DND-41 (cell line): ENCODE measurements at regions not wholly inside any gene's neighbourhood (a gene's known extent, or its start where the extent isn't known, plus 50 kb on each side); places are given as distances from the start of the nearest gene placed in this dataset.

Experiments used
- ATAC-seq: fragments of 200-7000 bp; cut with Tn5 transposase; 3 replicates; pipeline ENCODE4 v1.9.1; 2021; ENCODE audit warnings: low read depth; ENCODE audit not compliant: insufficient read depth
- DNase-seq: peaks from one replicate; pipeline ENCODE4 v3.0.0-alpha.2; 2020
- H2AFZ ChIP-seq: 2 replicates; pipeline ENCODE4 v1.6.0; 2012; ENCODE audit warnings: low read depth, low read length
- H3K27ac ChIP-seq: 2 replicates; pipeline ENCODE4 v1.5.1; 2012; ENCODE audit warnings: low read length, inconsistent platforms
- H3K27me3 ChIP-seq: fragments of 200-600 bp; sonication (generic); 2 replicates; pipeline ENCODE4 v1.6.0; 2012; ENCODE audit warnings: low read length, mild to moderate bottlenecking, inconsistent platforms; ENCODE audit not compliant: insufficient read depth, poor library complexity
- H3K36me3 ChIP-seq: 2 replicates; pipeline ENCODE4 v1.5.1; 2012; ENCODE audit warnings: low read length, inconsistent platforms; ENCODE audit not compliant: insufficient read depth
- H3K4me1 ChIP-seq: 2 replicates; pipeline ENCODE4 v1.5.1; 2012; ENCODE audit warnings: mild to moderate bottlenecking, low read length; ENCODE audit not compliant: insufficient read depth
- H3K4me2 ChIP-seq: 2 replicates; pipeline ENCODE4 v1.6.0; 2012; ENCODE audit warnings: mild to moderate bottlenecking, moderate library complexity, low read length, inconsistent platforms; ENCODE audit not compliant: insufficient read depth
- H3K4me3 ChIP-seq, 2 experiments: fragments of 200-600 bp in 1 of 2; shearing (Covaris generic) in 1 of 2; 2 replicates each; pipeline ENCODE4 v1.5.1; 2012 to 2016; ENCODE audit warnings: inconsistent platforms in 2 of 2, low read length in 2 of 2, mild to moderate bottlenecking in 2 of 2, low read depth in 1 of 2, moderate library complexity in 1 of 2
- H3K79me2 ChIP-seq: 2 replicates; pipeline ENCODE4 v1.6.0; 2012; ENCODE audit warnings: low read length, inconsistent platforms; ENCODE audit not compliant: insufficient read depth
- H3K9ac ChIP-seq: 2 replicates; pipeline ENCODE4 v1.6.0; 2012; ENCODE audit warnings: low read depth, mild to moderate bottlenecking, inconsistent platforms, low read length, moderate library complexity
- H3K9me3 ChIP-seq: 2 replicates; pipeline ENCODE4 v1.5.1; 2012; ENCODE audit warnings: low read length, moderate library complexity, mild to moderate bottlenecking, inconsistent platforms; ENCODE audit not compliant: insufficient read depth, severe bottlenecking
- H4K20me1 ChIP-seq: 2 replicates; pipeline ENCODE4 v1.6.0; 2012; ENCODE audit warnings: low read length; ENCODE audit not compliant: insufficient read depth
- EZH2 ChIP-seq: IDR thresholded peaks from 3 replicates; pipeline ENCODE4 v1.6.1; 2012; ENCODE audit warnings: borderline replicate concordance, low read depth, mild to moderate bottlenecking, moderate library complexity, low read length, inconsistent platforms; ENCODE audit not compliant: severe bottlenecking
- TF ChIP-seq, protein P1 (sequence below): IDR thresholded peaks from 2 replicates; pipeline ENCODE4 v1.5.1; 2012; ENCODE audit warnings: borderline replicate concordance, low read length, moderate library complexity, mild to moderate bottlenecking; ENCODE audit not compliant: poor library complexity, severe bottlenecking; ENCODE audit errors: extremely low read depth

DNA sequence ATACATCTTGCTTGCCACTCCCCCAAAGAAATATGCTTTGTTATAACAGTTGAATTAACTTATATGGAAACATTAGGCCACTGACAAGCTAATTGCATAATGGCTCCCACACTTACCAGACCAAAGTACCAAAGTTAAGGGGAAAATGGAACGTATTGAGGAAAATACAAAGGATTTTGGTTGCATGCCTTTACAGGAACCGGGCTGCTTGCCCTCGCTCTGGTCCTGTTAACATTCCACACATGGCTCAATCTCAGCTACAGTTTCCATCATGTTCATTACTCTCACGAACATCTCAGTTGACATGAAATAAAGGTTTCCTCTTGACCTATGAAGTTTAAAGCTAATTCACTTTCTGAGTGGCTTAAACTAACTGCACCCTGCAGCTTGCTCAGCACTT, 220.7 kb upstream of the RXFP2 start:
- no peak for TF ChIP-seq EZH2
- TF ChIP-seq, protein P1, sequence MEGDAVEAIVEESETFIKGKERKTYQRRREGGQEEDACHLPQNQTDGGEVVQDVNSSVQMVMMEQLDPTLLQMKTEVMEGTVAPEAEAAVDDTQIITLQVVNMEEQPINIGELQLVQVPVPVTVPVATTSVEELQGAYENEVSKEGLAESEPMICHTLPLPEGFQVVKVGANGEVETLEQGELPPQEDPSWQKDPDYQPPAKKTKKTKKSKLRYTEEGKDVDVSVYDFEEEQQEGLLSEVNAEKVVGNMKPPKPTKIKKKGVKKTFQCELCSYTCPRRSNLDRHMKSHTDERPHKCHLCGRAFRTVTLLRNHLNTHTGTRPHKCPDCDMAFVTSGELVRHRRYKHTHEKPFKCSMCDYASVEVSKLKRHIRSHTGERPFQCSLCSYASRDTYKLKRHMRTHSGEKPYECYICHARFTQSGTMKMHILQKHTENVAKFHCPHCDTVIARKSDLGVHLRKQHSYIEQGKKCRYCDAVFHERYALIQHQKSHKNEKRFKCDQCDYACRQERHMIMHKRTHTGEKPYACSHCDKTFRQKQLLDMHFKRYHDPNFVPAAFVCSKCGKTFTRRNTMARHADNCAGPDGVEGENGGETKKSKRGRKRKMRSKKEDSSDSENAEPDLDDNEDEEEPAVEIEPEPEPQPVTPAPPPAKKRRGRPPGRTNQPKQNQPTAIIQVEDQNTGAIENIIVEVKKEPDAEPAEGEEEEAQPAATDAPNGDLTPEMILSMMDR = no peak
- no peak overlapping the region for H3K4me2 ChIP-seq
- H3K9ac ChIP-seq = no peak overlapping the region
- no peaks in the 10 kb centered on the region for H3K4me1 ChIP-seq
- DNase-seq (no peak), ATAC-seq (no peak)
- no peak overlapping the region for H3K4me3 ChIP-seq
- peaks cover 13% of the 10 kb centered on the region for H3K27me3 ChIP-seq
- H2AFZ ChIP-seq = no peak overlapping the region
- no peak overlapping the region for H3K27ac ChIP-seq
- no peaks in the 10 kb centered on the region for H3K36me3 ChIP-seq
- H3K9me3 ChIP-seq = no peaks in the 10 kb centered on the region
- no peaks in the 10 kb centered on the region; the same call in 1 of the 2 replicates for H4K20me1 ChIP-seq
- no peaks in the 10 kb centered on the region for H3K79me2 ChIP-seq

- no peaks in the 10 kb centered on the region; the same call in 1 of the 2 replicates for H4K20me1 ChIP-seq
- H3K9me3 ChIP-seq = no peaks in the 10 kb centered on the region
- H3K4me3 ChIP-seq = no peak overlapping the region
- H2AFZ ChIP-seq = no peak overlapping the region
- no peaks in the 10 kb centered on the region for H3K4me1 ChIP-seq
- DNase-seq = no peak
- no peak for ATAC-seq
- peaks cover 13% of the 10 kb centered on the region for H3K27me3 ChIP-seq
- no peaks in the 10 kb centered on the region for H3K79me2 ChIP-seq
- H3K9ac ChIP-seq = no peak overlapping the region
- no peak overlapping the region for H3K4me2 ChIP-seq
- H3K27ac ChIP-seq = no peak overlapping the region
- TF ChIP-seq, protein P1 = no peak
- no peak for TF ChIP-seq EZH2
- no peaks in the 10 kb centered on the region for H3K36me3 ChIP-seq
Observed at GRCh38 chr13:31521435-31521834, 217.9 kb upstream of the RXFP2 start.

- no peak for ATAC-seq
- no peak overlapping the region for H3K9ac ChIP-seq
- no peak for DNase-seq
- no peaks in the 10 kb centered on the region; the same call in 1 of the 2 replicates for H4K20me1 ChIP-seq
- no peaks in the 10 kb centered on the region for H3K9me3 ChIP-seq
- no peak overlapping the region for H3K4me3 ChIP-seq
- H3K4me1 ChIP-seq = no peaks in the 10 kb centered on the region
- H3K27ac ChIP-seq = no peak overlapping the region
- H3K36me3 ChIP-seq = no peaks in the 10 kb centered on the region
- no peaks in the 10 kb centered on the region for H3K79me2 ChIP-seq
- H2AFZ ChIP-seq = no peak overlapping the region
- TF ChIP-seq, protein P1 = no peak
- TF ChIP-seq EZH2 = no peak
- peaks cover 13% of the 10 kb centered on the region for H3K27me3 ChIP-seq
- H3K4me2 ChIP-seq = no peak overlapping the region
Observed at GRCh38 chr13:31522396-31522795, 216.9 kb upstream of the RXFP2 start.

DNA sequence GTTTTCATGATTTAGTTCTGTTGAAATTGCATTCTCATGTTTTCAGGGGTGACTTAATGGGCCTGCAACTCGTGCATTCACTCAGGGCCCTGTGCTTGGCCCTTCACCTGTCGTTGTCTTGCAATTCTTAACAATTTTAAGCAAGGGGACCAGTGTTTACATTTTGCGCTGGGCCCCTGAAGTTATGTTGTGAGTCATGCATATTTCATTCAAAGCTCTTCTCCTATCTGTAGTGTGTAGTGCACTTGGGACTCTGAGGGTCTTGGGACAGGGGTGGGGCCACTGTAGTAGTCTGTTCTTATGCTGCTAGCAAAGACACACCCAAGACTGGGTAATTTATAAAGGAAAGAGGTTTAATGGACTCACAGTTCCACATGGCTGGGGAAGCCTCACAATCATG, 211.2 kb upstream of the RXFP2 start:
- no peak overlapping the region for H3K4me2 ChIP-seq
- H2AFZ ChIP-seq = no peak overlapping the region
- TF ChIP-seq, protein P1 = no peak
- TF ChIP-seq EZH2 = no peak
- H3K36me3 ChIP-seq = no peaks in the 10 kb centered on the region
- no peak overlapping the region for H3K9ac ChIP-seq
- H3K79me2 ChIP-seq = no peaks in the 10 kb centered on the region
- H3K4me1 ChIP-seq = no peaks in the 10 kb centered on the region
- DNase-seq (no peak), ATAC-seq (no peak)
- H4K20me1 ChIP-seq = no peaks in the 10 kb centered on the region
- H3K27ac ChIP-seq = no peak overlapping the region
- H3K27me3 ChIP-seq = peaks cover 6% of the 10 kb centered on the region
- no peak overlapping the region for H3K4me3 ChIP-seq
- H3K9me3 ChIP-seq = no peaks in the 10 kb centered on the region
